ENCODE measurements at regions not wholly inside any gene's neighbourhood (a gene's known extent, or its start where the extent isn't known, plus 50 kb on each side); places are given as distances from the start of the nearest gene placed in this dataset.
A peak's percentile ranks its signal among the peaks of the same experiment; 100 is the strongest.

GRCh38 chr9:102085548-102085947 lies 347.1 kb upstream of the GRIN3A start:
- H3K27ac ChIP-seq = no peak overlapping the region
- H3K36me3 ChIP-seq = no peaks in the 10 kb centered on the region
- no peaks in the 10 kb centered on the region for H3K27me3 ChIP-seq
- no peak overlapping the region for H3K4me3 ChIP-seq
- no peak for TF ChIP-seq CTCF (IDR thresholded peaks at IDR 0.05)
- no peaks in the 10 kb centered on the region for H3K9me3 ChIP-seq
- intact Hi-C loops (cut with DNase I; ENCODE audit: low total_unique reads) = no loop called here
- DNase-seq = no peak
- no peaks in the 10 kb centered on the region for H3K4me1 ChIP-seq

DNA sequence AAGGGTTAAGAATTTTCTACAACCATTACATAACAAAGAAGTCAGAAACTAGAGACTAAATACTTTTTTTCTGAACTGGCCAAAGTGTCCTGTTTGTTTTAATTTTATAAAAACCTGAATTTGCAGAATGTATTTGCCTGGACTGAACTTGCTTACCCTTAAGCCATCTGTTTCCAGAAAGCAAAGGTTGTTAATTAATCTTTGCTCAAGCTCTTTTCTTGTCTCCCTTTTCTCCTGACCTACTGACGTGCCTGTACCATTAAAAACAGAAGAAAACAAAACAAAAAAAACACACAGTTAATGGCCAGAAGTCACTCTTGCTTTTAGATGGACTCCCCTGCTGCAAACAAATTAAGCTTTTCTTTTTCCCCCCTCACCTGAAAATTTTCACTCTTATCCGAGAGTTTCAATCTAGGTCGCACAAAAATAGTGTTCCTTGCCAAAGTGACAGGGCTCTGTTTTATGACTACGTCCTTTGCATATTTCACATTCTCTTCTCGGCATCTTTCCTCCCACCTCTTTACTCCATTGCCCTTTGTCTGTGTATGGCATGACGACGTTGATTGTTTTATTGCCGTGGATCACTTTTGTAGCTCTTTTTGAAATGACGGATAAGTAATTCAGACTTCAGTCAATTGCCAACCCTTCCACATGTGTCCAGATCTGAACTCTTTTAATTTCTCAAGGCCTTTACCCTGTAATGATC lies 333.8 kb upstream of the GRIN3A start:
- H3K4me3 ChIP-seq = no peak overlapping the region
- no peaks in the 10 kb centered on the region for H3K9me3 ChIP-seq
- no peaks in the 10 kb centered on the region for H3K27me3 ChIP-seq
- DNase-seq = no peak
- no peaks in the 10 kb centered on the region for H3K4me1 ChIP-seq
- intact Hi-C loops (cut with DNase I; ENCODE audit: low total_unique reads) = no loop called here
- H3K27ac ChIP-seq = no peak overlapping the region
- no peaks in the 10 kb centered on the region for H3K36me3 ChIP-seq
- TF ChIP-seq CTCF (IDR thresholded peaks at IDR 0.05) = no peak

- H3K4me1 ChIP-seq = no peaks in the 10 kb centered on the region
- H3K27ac ChIP-seq = no peak overlapping the region
- no peak overlapping the region for H3K4me3 ChIP-seq
- TF ChIP-seq CTCF (IDR thresholded peaks at IDR 0.05) = no peak
- H3K27me3 ChIP-seq = no peaks in the 10 kb centered on the region
- DNase-seq = no peak
- H3K36me3 ChIP-seq = no peaks in the 10 kb centered on the region
- intact Hi-C loops (cut with DNase I; ENCODE audit: low total_unique reads) = no loop called here
- H3K9me3 ChIP-seq = no peaks in the 10 kb centered on the region
These were observed 331.5 kb upstream of the GRIN3A start for GRCh38 chr9:102069969-102070368.

- Histone ChIP-seq H3K4me1 (no peaks in the 10 kb centered on the region), H3K9me3 (no peaks in the 10 kb centered on the region), H3K36me3 (no peaks in the 10 kb centered on the region), H3K4me3 (no peak overlapping the region), H3K27ac (no peak overlapping the region), H3K27me3 (no peaks in the 10 kb centered on the region)
- TF ChIP-seq CTCF (IDR thresholded peaks at IDR 0.05) = no peak
- DNase-seq = no peak
- intact Hi-C loops (cut with DNase I; ENCODE audit: low total_unique reads) = no loop called here
These were observed 316.4 kb upstream of the GRIN3A start for GRCh38 chr9:102054811-102055210.

DNA sequence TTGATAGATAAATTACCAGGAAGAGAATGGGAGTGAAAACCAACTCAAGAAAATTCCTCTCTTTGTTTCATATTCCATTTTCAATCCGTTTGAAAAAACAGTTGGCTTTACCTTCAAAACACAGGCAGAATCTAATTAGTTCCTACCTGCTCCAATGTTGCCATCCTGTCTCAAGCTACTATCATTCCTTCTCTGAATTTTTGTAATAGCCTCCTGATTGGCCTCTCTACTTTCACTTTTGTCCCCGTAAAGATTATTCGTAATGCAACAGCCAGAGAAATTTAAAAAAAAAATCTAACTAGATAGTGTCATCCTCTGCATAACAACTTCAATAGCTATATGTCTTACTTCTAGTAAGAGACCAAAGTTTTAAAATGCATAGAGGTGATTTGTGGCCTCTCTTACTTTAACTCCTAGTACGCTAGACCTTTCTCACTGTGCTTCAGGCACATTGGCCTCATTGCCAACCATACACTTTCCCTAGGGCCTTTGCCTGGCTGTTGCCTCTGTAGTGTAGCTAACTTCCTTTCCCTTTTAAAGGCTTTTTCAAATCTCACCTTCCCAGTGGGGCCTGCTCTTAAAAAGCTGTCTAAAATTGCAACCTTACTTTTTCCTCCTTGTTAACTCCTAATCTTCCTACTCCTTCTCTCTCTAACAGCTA lies 311.3 kb upstream of the GRIN3A start:
- H3K9me3 ChIP-seq = no peaks in the 10 kb centered on the region
- H3K4me3 ChIP-seq = peak overlapping the region in 1 of 2 donors; percentile 14
- no peaks in the 10 kb centered on the region for H3K36me3 ChIP-seq
- TF ChIP-seq CTCF (IDR thresholded peaks at IDR 0.05) = no peak
- no peak for DNase-seq
- no peak overlapping the region for H3K27ac ChIP-seq
- intact Hi-C loops (cut with DNase I; ENCODE audit: low total_unique reads) = no loop called here
- no peaks in the 10 kb centered on the region for H3K27me3 ChIP-seq
- H3K4me1 ChIP-seq = no peaks in the 10 kb centered on the region

Measured in tibial artery (tissue), 4 donors.